Transverse colon (tissue), 4 donors: ENCODE measurements at regions not wholly inside any gene's neighbourhood (a gene's known extent, or its start where the extent isn't known, plus 50 kb on each side); places are given as distances from the start of the nearest gene placed in this dataset.

ENCODE experiments used
- DNase-seq: peaks from one replicate; pipeline ENCODE4 v3.0.0-alpha.2; 2019
- H3K27ac ChIP-seq, 4 donors: fragments of 200-600 bp; sonication (generic); 2 replicates each; pipeline ENCODE4 v1.5.1; 2016 to 2018; ENCODE audit warnings: inconsistent platforms in 4 of 4
- H3K27me3 ChIP-seq: fragments of 200-600 bp; sonication (generic); 2 replicates; pipeline ENCODE4 v1.5.1; 2017; ENCODE audit warnings: inconsistent platforms
- H3K36me3 ChIP-seq, 4 donors: fragments of 200-600 bp; sonication (generic); 2 replicates each; pipeline ENCODE4 v1.5.1; 2017 to 2019; ENCODE audit warnings: inconsistent platforms in 4 of 4
- H3K4me1 ChIP-seq, 4 donors: fragments of 200-600 bp; sonication (generic); 2 replicates each; pipeline ENCODE4 v1.5.1; 2017 to 2020; ENCODE audit warnings: inconsistent platforms in 4 of 4
- H3K4me3 ChIP-seq, 4 donors: fragments of 200-600 bp; sonication (generic); 1 replicate in 1 of 4; 2 replicates in 3 of 4; pipeline versions ENCODE4 v1.5.1 to v1.6.1; 2017 to 2019; ENCODE audit warnings: inconsistent platforms in 4 of 4
- H3K9me3 ChIP-seq, 2 donors: fragments of 200-600 bp; sonication (generic); 2 replicates each; pipeline ENCODE4 v1.5.1; 2017 to 2019; ENCODE audit warnings: inconsistent platforms in 2 of 2
- CTCF ChIP-seq, 5 experiments: fragments of 200-600 bp in 3 of 5; fragments of 450-650 bp in 2 of 5; sonication (generic) in 3 of 5; IDR thresholded peaks; 1 replicate in 2 of 5; 2 replicates in 3 of 5; pipeline ENCODE4 v1.5.1; 2016 to 2017; ENCODE audit warnings: antibody characterized with exemption in 5 of 5, inconsistent platforms in 3 of 5, mild to moderate bottlenecking in 2 of 5, moderate library complexity in 1 of 5
- EP300 ChIP-seq: sonication (generic); formaldehyde crosslinking; IDR thresholded peaks from one replicate; pipeline ENCODE4 v1.6.1; 2017; ENCODE audit warnings: antibody characterized with exemption, low read depth
- POLR2A ChIP-seq: fragments of 450-650 bp; IDR thresholded peaks from one replicate; pipeline ENCODE4 v1.6.1; 2016; ENCODE audit warnings: antibody characterized with exemption, mild to moderate bottlenecking, moderate library complexity
- POLR2AphosphoS5 ChIP-seq, 3 donors: sonication (generic); formaldehyde crosslinking; IDR thresholded peaks; one replicate each; pipeline ENCODE4 v1.6.1; 2016; ENCODE audit warnings: antibody characterized with exemption in 3 of 3
- WGBS, 2 donors: methylation state at CpG; one replicate each; pipeline ENCODE4 v1.1.5; 2018; ENCODE audit warnings: low coverage in 1 of 2; 5-methylcytosine and 5-hydroxymethylcytosine counted together
- in situ Hi-C, 4 donors: fragments of 200-750 bp; cut with MboI; loops; one replicate each; pipeline versions ENCODE4 v1.15.0 to v1.15.1; 2017; ENCODE audit warnings: low sequenced_read_pairs in 3 of 4, low pct_ligation_motif_present in 1 of 4, low pct_unique_long_range_greater_than_20kb in 1 of 4
- intact Hi-C: fragments of 100-400 bp; cut with DNase I; formaldehyde crosslinking; loops from one replicate; pipeline ENCODE4 v1.15.1; 2023; ENCODE audit warnings: low total_unique reads

GRCh38 chr9:115404311-115404710 is 286.4 kb upstream of the TNC start:
- Histone ChIP-seq H3K9me3 (no peaks in the 10 kb centered on the region), H3K27me3 (no peaks in the 10 kb centered on the region), H3K4me3 (no peak overlapping the region), H3K4me1 (no peaks in the 10 kb centered on the region), H3K27ac (no peak overlapping the region), H3K36me3 (no peaks in the 10 kb centered on the region)
- DNase-seq, result no peak
- intact Hi-C loops, result no loop called here
- TF ChIP-seq EP300 (no peak), CTCF (IDR thresholded peaks at IDR 0.05) (no peak), POLR2A (no peak), POLR2AphosphoS5 (IDR thresholded peaks at IDR 0.05) (no peak)
- in situ Hi-C loops, result no loop called here

- Histone ChIP-seq H3K4me3 (no peak overlapping the region), H3K4me1 (peaks cover 0 to 11% (median 0%) of the 10 kb centered on the region in 4 donors), H3K27me3 (no peaks in the 10 kb centered on the region), H3K27ac (no peak overlapping the region), H3K9me3 (no peaks in the 10 kb centered on the region), H3K36me3 (no peaks in the 10 kb centered on the region)
- 87 to 89% methylated on average over 1 of the region's 1 CpG for WGBS, 2 donors
- intact Hi-C loops (no loop called here), in situ Hi-C loops (no loop called here)
- no peak for TF ChIP-seq EP300
- no peak for TF ChIP-seq POLR2AphosphoS5 (IDR thresholded peaks at IDR 0.05)
- TF ChIP-seq CTCF (IDR thresholded peaks at IDR 0.05), result no peak
- no peak for TF ChIP-seq POLR2A
- no peak for DNase-seq
Measured at GRCh38 chr9:115411516-115411915, 293.6 kb upstream of the TNC start.

- 63 to 76% methylated on average over 2 of the region's 2 CpGs for WGBS, 2 donors
- Histone ChIP-seq H3K4me1 (peaks cover 0 to 12% (median 0%) of the 10 kb centered on the region in 4 donors), H3K4me3 (no peak overlapping the region), H3K36me3 (no peaks in the 10 kb centered on the region), H3K9me3 (no peaks in the 10 kb centered on the region), H3K27ac (no peak overlapping the region), H3K27me3 (no peaks in the 10 kb centered on the region)
- TF ChIP-seq EP300 (no peak), CTCF (IDR thresholded peaks at IDR 0.05) (no peak), POLR2A (no peak), POLR2AphosphoS5 (IDR thresholded peaks at IDR 0.05) (no peak)
- intact Hi-C loops (no loop called here), in situ Hi-C loops (no loop called here)
- no peak for DNase-seq
Measured at GRCh38 chr9:115411993-115412452, 294.1 kb upstream of the TNC start.

GRCh38 chr9:115412656-115413055 is 294.7 kb upstream of the TNC start:
- no peaks in the 10 kb centered on the region for H3K27me3 ChIP-seq
- H3K4me1 ChIP-seq, result peaks cover 0 to 12% (median 0%) of the 10 kb centered on the region in 4 donors
- no peak for DNase-seq
- no peak for TF ChIP-seq POLR2AphosphoS5 (IDR thresholded peaks at IDR 0.05)
- TF ChIP-seq CTCF (IDR thresholded peaks at IDR 0.05), result no peak
- TF ChIP-seq EP300, result no peak
- no peak for TF ChIP-seq POLR2A
- in situ Hi-C loops (no loop called here), intact Hi-C loops (no loop called here)
- H3K9me3 ChIP-seq, result no peaks in the 10 kb centered on the region
- no peak overlapping the region for H3K27ac ChIP-seq
- H3K4me3 ChIP-seq, result no peak overlapping the region
- H3K36me3 ChIP-seq, result no peaks in the 10 kb centered on the region
